ENCODE measurements at regions not wholly inside any gene's neighbourhood (a gene's known extent, or its start where the extent isn't known, plus 50 kb on each side); places are given as distances from the start of the nearest gene placed in this dataset.
"Not testable (repeated sequence)": the region's sequence is repeated elsewhere in the genome, so short reads cannot be mapped to it uniquely, and the experiment has no call there.

DNA sequence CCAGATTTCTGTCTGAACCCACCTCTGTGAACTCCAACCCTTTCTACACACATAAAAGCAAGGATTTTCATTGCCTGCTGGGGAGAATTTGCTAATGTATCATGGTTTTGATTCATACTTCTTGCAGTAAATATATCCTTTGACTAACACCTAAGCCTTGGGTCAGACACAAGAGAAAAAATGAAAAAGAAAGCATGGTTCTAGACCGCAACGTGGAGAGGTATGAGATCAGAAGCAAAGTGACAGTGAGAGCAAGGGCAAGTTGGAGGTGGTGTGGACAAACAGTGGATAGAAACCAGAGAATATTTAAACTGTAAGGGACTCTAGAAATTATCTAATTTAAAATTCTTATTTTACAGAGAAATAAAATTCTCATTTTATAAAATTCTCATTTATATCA is 212.9 kb upstream of the SEMA6A start:
- DNase-seq: no peak

- DNase-seq: no peak
Observed at GRCh38 chr5:116785106-116785505, 210.5 kb upstream of the SEMA6A start.

DNA sequence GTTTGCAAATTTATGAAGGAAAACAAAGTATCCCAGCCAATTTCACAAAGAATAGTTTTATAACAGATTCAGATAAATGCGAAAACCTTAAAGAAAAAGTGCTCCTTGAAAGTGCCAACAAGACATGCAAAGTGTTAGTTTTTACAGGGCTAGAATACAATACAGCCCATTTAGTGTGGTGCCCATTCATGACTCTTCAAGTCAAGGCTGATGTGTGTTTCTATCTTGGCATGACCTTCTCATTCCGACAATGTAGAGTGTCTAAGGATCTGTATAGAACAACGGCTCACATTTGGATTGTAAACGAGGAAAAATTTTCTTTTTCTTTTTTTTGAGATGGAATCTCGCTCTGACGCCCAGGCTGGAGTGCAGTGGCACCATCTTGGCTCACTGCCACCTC is 205.2 kb upstream of the SEMA6A start:
- DNase-seq: no peak

DNA sequence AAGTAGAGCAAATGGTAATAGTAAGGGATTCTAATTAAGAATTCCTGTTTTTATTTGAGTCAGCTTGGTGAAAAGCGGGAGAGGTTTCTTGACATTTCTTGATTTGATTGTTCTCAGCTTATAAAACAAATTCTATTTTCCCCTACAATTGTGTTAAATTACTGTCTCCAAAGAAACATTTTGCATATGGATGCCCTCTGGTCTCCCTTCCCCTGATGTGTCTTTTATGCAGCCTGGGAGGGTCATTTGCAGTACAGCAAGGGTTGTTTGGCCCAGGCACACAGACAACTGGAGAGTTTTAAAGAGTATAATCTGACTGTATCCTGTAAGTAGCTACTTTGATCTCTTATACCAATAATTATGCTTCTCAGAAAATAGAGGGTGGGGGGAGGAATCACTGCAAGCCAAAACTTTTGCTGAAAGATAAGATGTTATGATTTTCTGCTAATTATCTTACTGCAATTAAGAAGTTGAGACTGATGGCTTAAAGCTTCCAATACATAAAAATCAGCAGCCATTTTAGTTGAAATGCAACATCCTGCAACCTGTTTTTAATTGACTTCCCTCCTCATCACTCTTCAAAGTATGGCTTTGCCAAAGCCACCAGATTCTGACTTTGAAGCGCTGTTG is 204.1 kb upstream of the SEMA6A start:
- DNase-seq: no peak

- DNase-seq: no peak
Observed at GRCh38 chr5:116778032-116778431, 203.4 kb upstream of the SEMA6A start.

DNA sequence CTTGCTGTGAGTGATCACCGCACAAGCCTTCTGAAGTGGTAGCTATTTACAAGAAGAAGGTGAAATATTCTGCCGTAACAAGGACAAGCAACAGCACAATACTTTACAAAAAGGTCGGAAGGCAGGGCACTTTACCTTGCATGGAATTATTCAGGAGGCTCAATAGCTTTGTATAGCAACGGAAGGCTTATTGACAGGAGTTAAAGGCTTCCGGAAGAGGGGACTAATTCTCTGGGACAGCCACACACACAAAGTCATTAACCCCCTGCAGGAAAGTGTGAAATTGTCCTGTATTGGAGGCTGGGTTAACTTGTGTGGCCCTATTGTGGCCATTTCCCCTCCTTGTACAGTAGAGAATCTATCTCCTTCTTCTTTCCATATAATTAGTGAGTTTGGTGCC is 199.3 kb upstream of the SEMA6A start:
- DNase-seq: no peak

- no peak for DNase-seq
Observed at GRCh38 chr5:116772806-116773205, 198.2 kb upstream of the SEMA6A start.

GRCh38 chr5:116772152-116772501 is 197.5 kb upstream of the SEMA6A start:
- no peak for DNase-seq

DNA sequence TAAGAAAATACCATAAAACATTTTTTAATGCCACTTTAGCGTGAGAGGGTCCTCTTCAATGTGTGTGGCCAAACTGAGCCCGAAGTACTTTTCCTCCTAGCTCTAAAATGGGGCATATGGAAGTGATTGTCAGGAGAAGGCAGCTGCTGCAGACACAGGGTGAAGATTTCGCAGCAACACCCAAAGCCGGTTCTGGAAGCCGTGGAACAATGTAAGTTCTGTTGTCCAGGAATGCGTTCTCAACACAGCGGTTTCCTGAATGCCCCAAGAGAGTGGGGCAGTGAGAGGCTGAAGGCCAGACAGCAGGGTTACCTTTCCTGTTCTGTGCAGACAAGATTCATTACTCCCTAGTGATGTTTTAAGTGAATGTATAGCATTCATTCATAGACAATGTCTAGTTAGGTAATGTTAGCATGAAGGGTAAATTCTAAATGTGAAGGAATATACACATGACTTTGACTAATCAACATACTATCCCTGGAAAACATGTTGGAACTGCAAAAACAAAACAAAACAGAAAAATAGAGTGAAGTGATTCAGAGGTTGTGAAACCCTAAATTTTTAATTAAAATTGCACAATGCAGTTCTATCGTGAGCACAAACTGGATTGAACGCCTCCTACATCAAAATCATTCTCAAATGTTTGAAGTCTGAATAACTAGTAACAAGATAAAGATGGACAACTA is 197.0 kb upstream of the SEMA6A start:
- DNase-seq: no peak

GRCh38 chr5:116769953-116770352 is 195.3 kb upstream of the SEMA6A start:
- not testable (repeated sequence) for DNase-seq

DNA sequence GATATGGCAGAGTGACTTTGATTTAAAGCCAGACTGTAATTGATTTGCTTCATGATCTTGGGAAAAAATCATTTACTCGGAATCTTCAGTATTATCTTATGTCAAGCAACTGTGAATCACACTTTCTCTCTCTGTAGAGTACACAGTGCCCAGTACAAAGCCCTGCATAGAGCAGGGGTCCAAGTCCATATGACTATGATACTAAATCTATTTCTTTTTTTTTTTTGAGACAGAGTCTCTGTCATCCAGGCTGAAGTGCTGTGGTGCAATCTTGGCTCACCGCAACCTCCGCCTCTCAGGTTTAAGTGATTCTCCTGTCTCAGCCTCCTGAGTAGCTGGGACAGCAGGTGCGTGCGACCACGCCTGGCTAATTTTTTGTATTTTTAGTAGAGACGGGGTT is 194.8 kb upstream of the SEMA6A start:
- no peak for DNase-seq

DNA sequence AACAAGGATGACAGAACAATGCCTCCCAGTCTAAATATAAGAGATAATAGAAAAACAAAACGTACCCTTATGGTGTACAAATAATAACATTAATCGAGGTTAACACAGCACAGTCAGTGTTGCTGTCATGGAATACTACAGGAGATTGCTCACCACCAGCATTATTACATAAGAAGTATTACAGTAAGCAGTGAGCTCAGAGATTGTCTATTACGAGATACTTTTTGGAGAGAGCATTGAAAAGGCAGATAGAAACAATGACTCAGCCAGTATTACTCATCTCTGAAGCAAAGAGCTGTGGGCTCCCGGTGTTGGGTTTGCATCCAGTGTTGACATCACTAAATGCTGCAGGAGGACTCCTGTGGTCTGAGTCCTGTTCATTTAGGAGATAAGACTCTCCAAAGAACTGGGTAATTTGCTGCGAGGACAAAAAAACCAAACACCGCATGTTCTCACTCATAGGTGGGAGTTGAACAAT is 191.9 kb upstream of the SEMA6A start:
- DNase-seq: no peak

DNA sequence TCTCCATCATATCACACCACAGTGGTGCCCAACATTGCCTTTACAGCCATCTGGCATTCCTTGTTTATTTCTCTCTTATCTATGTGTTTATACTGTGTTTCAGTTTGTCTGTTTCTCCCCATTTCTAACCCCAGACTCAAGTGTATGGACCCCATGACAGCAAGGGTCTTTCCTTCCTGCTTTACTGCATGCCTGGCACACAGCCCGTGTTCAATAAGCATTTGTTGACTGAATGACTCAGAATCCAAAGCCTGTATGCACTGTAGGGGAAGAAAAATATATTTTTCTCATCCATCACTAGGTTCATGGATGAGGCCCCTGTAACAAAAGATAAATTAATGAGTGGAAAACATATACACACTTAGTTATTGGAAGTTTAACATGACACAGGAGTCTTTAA is 190.8 kb upstream of the SEMA6A start:
- no peak for DNase-seq

DNA sequence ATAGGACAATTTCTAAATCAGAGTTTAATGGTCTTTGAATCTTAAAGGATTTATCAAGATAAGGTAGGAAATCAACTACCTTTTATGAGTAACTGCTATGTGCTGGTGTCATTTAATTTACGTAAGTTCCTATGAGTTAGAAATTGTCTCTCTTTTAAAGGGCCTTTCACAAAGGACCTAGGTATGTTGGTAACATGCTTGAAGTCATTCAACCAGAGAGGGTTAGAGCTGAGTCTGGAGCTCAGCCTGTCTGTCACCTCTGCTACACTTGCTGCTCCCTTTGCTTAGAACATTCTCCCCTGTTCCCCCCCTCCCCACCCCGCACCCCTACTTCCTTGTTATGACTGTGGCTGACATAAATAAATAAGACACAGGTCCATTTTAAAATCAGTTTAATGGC is 190.3 kb upstream of the SEMA6A start:
- DNase-seq: no peak

GRCh38 chr5:116763987-116764866 is 189.6 kb upstream of the SEMA6A start:
- DNase-seq: no peak

DNA sequence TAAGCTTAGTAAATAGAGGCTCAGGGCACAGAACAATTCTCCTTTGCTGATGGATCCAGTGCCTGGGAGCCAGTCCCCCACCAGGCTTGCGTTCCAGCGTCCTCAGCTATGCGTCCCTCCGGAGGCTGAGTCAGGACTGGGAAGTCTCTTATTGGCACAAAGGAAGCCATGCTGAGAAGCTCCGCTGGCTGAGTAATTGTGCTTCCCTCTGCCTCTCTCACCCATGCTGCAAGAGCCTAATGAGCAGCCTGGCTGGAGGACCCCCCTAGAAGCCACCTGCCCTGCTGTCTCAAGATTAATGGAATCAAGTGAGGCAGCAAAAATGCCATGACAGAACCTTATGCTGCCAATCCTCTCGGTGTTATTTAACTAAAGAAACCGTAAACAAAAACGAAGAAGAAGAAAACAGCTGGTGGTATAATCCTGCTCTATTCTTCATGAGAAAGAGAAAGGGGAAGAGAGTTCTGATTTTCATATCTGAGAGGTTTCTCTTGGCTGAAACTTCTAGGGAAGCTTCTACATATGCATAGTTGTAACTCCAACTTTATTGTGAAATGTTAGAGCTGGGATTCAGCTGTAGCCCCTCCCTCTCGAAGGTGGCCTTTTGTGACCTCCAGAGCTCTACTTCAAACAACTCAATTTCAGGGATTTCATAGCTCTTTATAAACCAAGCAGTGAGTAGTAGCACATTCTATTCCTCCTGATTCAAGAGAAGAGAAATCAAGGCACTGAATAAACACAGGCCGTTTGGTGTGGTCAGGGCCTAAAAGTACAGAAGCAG is 185.4 kb upstream of the SEMA6A start:
- DNase-seq: no peak

DNA sequence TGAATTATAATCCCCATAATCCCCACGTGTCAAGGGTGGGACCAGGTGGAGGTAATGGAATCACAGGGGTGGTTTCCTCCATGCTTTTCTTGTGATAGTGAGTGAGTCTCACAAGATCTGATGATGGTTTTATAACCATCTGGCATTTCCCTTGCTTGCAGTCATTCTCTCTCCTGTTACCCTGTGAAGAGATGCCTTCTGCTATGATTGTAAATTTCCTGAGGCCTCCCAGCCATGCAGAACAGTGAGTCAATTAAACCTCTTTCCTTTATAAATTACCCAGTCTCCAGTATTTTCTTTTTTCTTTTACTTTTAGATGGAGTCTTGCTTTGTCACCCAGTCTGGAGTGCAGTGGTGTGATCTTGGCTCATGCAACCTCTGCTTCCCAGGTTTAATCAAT is 182.7 kb upstream of the SEMA6A start:
- DNase-seq: no peak

GRCh38 chr5:116756531-116756930 is 181.9 kb upstream of the SEMA6A start:
- no peak for DNase-seq

- DNase-seq: no peak
Observed at GRCh38 chr5:116754556-116754955, 179.9 kb upstream of the SEMA6A start.

DNA sequence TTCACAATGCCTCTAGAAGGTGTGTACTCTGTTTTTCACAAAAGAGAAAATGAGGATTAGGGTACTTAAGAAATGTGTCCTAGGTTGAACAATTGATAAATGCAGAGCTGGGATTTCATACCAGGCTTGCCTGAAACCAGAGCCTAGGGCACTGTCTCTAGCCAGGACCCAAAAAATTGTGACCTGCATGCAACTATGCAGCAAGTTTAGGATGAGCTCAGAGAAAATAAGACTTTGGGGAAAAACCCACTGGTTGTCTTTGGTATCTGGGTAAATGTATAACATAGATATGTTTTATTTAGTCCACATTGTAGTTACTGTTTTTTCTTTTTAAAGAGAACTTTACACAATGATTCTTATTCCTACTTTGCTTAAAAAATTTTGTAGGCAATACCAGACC is 177.1 kb upstream of the SEMA6A start:
- no peak for DNase-seq

DNA sequence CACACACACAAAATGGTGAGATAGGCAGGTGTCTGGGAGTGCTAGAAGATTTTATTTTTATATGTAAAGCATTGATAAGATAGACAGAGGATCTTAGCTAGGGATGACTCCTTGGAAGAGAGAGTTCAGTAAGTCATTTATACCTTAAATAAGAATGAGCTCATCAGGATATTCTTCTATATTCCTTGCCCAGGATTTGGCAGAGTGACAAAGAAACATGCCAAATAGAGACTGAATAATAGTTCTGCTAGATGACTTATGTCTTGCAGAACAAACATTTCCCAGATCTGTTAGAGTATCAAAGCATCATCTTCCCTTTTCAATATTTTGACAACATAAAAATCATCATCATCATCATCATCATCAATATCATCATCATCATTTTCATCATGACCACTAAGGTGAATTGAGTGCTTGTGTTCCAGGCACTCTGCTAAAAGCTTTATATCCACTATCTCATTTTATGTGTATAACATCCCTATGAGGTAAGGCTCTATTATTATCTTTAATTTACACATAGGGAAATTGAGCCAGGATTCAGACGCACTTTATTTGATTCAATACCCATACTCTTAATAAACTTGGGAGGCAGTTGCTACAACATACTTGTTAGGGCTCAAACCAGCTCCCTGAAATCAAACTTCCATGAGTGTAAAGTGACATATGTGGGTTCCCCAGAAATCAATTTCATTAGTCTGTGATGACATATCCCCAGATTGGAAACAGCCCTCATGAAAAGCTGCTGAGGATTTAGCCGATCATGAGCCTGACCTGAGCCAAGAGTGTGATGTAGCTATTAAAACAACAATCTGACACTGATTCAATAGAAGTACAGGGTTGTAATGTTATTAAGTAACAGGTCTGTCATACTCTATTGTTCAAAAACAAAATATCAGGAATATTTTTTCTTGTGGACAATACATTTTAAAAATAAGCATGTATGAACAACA is 176.3 kb upstream of the SEMA6A start:
- DNase-seq: no peak

DNA sequence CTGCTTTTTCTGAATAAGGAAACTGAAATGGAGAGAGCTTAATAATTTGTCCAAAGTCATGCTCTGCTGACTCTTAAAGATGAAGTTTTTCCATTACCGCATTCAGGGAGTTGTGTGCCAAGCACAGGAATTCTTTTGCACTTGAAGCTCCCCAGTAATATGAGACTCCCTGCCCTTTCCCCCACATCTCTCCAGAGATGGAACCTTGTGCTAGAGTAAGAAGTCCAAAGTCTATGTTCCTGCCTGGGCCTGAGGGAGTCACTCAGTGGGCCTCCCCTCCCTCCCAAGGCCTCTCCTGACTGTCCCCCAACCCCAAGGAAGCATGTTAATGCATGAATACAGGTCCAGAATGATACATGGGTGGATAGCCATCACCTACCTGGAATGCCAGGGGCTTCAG is 173.3 kb upstream of the SEMA6A start:
- DNase-seq: no peak
